Medulla oblongata (tissue), 1 donor: ENCODE measurements at regions not wholly inside any gene's neighbourhood (a gene's known extent, or its start where the extent isn't known, plus 50 kb on each side); places are given as distances from the start of the nearest gene placed in this dataset.
"Not testable (repeated sequence)": the region's sequence is repeated elsewhere in the genome, so short reads cannot be mapped to it uniquely, and the experiment has no call there.

Source experiments
- DNase-seq: peaks from one replicate; pipeline ENCODE4 v3.0.0-alpha.2; 2015; ENCODE audit errors: extremely low spot score

- no peak for DNase-seq
These were observed 1311.6 kb upstream of the ADGRL4 start for GRCh38 chr1:80318108-80318507.

DNA sequence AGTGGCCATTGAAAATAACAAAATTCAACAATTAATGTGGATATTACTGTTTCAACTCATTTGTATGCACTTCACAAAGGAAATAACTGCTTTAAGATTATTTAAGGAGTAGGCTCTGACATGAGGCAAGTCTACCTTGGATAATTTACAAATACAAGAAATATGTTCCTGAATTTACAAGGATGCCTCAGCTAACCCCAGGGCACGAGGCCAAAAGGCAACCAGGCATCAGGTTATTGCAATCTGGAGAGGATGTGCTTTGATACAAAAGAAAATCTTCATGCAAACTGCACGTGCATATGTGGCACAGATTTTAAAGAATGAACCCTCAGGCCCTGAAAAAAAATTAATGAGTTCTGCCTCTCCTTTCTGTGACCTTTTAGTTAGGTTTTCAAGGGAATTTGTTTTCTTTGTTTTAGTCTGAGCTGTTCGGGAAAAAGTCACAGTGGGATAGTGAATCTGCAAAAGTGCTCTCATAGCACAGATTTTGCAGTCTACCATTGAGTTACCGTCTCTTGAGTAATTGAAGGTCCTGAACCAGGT, 1304.2 kb upstream of the ADGRL4 start:
- no peak for DNase-seq

- no peak for DNase-seq
These were observed 1298.9 kb upstream of the ADGRL4 start for GRCh38 chr1:80305466-80305865.

DNA sequence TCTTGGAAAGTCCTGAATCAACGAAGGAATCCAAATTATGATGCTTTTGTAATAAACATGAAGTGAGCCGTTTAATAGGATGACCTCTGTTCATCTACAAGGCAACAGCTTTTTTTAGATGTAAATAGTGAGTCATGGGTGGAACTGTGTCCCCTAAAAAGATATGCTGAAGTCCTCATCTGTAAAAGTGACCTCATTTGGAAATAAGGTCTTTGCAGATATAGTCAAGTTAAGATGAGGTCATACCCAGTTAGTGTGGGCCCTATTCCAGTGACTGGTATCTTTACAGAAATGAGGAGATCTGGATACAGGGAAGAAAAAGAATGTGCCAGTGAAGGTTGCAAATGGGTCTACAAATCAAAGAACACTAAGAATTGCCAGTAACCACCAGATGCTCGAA, 1287.3 kb upstream of the ADGRL4 start:
- no peak for DNase-seq

DNA sequence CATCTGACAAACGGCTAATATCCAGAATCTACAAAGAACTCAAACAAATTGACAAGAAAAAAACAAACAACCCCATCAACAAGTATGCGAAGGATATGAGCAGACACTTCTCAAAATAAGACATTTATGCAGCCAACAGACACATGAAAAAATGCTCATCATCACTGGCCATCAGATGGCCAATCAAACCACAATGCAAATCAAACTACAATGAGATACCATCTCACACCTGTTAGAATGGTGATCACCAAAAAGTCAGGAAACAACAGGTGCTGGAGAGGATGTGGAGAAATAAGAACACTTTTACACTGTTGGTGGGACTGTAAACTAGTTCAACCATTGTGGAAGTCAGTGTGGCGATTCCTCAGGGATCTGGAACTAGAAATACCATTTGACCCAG, 1282.2 kb upstream of the ADGRL4 start:
- not testable (repeated sequence) for DNase-seq

DNA sequence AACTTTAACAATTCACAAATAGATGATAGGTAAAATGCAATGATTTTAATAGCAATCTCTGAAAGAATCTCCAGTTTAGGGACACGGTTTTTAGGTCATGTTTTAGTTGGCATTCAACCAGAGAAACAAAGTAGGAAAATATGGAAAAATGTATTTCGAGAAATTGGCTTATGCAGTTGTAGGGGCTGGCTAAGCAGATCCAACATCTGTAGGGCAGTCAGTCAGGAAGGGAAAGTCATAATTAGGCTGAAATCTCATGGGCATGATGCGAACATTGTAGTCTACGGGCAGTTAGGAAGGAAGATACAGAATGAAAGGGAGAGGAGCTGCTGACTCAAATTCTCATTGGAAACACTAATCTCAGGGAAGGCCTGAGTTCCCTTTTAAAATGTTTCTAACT, 1276.0 kb upstream of the ADGRL4 start:
- no peak for DNase-seq

- DNase-seq, result no peak
These were observed 1272.4 kb upstream of the ADGRL4 start for GRCh38 chr1:80278936-80279335.

- no peak for DNase-seq
These were observed 1267.7 kb upstream of the ADGRL4 start for GRCh38 chr1:80274256-80274655.

GRCh38 chr1:80272495-80272894, 1266.0 kb upstream of the ADGRL4 start:
- no peak for DNase-seq

DNA sequence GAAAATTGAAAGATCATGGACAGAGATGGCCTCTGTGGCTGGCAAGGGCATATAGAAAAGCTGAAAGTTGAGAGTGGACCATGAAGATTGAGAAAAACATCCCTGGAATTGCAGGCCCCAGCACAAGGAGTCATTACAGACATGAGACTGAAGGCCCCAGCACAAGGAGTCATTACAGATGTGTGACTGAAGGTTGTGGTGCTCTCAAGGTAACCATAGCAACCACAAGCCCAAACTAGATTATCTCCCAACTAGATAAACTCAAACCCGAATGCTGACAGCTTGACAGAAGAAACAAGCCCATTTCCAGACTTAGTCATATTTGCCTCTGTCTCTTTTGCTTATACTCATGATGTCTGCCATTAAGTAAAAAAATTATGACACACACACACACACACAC, 1252.1 kb upstream of the ADGRL4 start:
- no peak for DNase-seq

- DNase-seq, result no peak
These were observed 1245.1 kb upstream of the ADGRL4 start for GRCh38 chr1:80251591-80251990.

DNA sequence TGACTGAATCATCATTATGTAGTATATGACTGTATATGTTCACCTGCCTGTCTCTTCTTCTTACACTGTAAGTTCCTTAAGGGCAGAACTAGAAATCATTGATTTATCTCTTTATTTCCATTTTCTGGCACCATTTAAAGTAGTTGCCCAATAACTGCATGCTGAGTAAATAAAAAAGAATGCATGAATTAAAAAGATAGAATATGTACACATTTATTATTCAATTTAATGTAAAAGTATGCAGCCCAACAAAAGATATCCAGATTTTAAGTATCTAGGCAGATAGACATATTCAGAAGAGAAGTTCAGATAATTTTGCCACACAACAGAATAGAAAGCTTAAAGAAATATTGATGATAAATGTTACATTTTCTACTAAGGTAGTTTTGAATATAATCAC, 1244.6 kb upstream of the ADGRL4 start:
- DNase-seq, result no peak

- DNase-seq, result no peak
These were observed 1244.1 kb upstream of the ADGRL4 start for GRCh38 chr1:80250573-80251168.

DNA sequence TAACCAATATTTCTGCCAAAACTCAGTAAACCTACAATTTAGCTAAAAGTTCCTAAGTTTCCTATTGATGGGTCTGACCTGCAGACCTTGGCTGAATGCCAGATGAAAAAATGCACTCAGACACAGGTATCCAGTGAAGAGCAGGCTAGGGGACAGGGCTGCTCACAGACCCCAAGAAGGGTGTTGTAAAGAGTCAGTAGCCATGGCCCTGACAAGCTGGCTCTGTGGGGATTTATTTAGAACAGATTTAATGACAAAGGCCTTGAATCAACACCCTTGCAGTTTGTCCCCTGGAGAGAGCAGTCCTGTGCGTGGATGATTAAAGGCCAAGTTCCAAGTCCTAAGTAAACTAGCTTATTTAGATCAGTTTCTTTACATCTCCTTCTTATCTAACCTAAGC, 1243.2 kb upstream of the ADGRL4 start:
- DNase-seq, result no peak

DNA sequence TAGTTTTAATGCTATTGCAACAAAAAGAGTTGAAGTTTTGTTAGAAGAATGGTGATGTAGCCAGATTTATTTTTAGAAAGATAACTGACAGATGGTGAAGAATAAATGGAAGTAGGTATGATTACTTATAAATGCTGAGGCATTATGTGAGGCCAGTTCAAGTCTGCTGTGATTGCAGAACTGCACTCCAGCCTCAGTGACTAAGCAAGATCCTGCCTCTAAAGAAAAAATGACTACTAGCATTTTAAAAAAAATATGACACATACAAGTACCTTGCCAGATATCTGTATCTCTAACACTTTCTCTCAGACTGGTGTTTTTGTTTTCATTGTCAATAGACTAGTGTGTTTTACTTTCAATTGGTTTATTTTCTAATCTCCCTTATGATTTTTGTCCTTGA, 1242.4 kb upstream of the ADGRL4 start:
- no peak for DNase-seq

DNA sequence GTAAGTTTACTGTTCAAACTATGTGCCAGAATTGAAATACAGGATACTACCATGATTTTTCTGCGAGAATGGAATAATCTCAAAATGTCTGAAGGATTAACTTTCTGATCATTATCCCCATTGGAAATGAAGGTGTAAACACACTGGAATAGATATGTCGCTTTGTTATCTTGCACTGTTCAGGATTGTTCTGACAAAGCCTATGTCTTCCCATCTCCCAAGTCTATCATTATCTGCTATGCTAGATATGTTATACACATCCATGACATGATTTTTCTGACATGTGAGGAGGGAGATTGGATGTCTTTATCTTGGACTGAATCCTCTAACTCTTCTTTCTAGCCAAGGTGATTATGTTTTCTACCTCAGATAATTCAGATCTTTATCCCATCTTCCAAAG, 1239.3 kb upstream of the ADGRL4 start:
- no peak for DNase-seq

- DNase-seq, result no peak
These were observed 1237.8 kb upstream of the ADGRL4 start for GRCh38 chr1:80244372-80244771.

DNA sequence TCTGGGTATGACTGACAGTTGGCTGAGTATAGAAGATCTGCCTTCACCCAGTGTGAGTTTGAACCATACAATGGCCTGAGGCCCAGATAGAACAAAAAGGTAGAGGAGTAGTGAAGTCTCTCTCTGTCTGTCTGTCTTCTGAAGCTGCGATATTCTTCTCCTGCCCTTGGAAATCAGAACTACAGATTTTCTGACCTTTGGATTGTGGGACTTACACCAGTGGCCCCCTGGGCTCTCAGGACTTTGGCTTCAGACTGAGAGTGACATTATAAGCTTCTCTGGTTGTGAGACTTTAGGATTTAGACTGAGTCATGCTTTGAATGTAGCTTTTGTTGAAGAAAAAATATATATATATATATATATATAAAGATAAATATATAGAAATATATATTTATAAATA, 1235.0 kb upstream of the ADGRL4 start:
- DNase-seq, result no peak

GRCh38 chr1:80225510-80225909, 1219.0 kb upstream of the ADGRL4 start:
- DNase-seq, result no peak

GRCh38 chr1:80221319-80221718, 1214.8 kb upstream of the ADGRL4 start:
- no peak for DNase-seq

GRCh38 chr1:80218112-80218511, 1211.6 kb upstream of the ADGRL4 start:
- DNase-seq, result peak; percentile 18

- DNase-seq, result peak; percentile 57
These were observed 1211.0 kb upstream of the ADGRL4 start for GRCh38 chr1:80217377-80217986.

- no peak for DNase-seq
These were observed 1208.5 kb upstream of the ADGRL4 start for GRCh38 chr1:80214888-80215540.
